H9 (cell line): ENCODE measurements at regions not wholly inside any gene's neighbourhood (a gene's known extent, or its start where the extent isn't known, plus 50 kb on each side); places are given as distances from the start of the nearest gene placed in this dataset.

Experiments used
- DNase-seq: peaks from one replicate; pipeline ENCODE4 v3.0.0-alpha.2; 2017
- H2AFZ ChIP-seq: one replicate; pipeline ENCODE4 v1.6.1; 2013; ENCODE audit warnings: mild to moderate bottlenecking, low read length, control low read depth, moderate library complexity
- H2AK5ac ChIP-seq: 2 replicates; pipeline ENCODE4 v1.6.1; 2013; ENCODE audit warnings: low read length, control low read depth, mixed read lengths; ENCODE audit not compliant: insufficient read length
- H2BK120ac ChIP-seq: one replicate; pipeline ENCODE4 v1.6.1; 2013; ENCODE audit warnings: low read depth, mild to moderate bottlenecking, low read length, control low read depth, inconsistent platforms; ENCODE audit not compliant: poor library complexity, severe bottlenecking
- H2BK12ac ChIP-seq: 2 replicates; pipeline ENCODE4 v1.6.1; 2013; ENCODE audit warnings: low read length, control low read depth, mixed read lengths, low read depth; ENCODE audit not compliant: insufficient read length
- H2BK15ac ChIP-seq: 2 replicates; pipeline ENCODE4 v1.6.1; 2013; ENCODE audit warnings: low read depth, low read length, control low read depth
- H2BK20ac ChIP-seq: one replicate; pipeline ENCODE4 v1.6.1; 2013; ENCODE audit warnings: low read depth, mild to moderate bottlenecking, low read length, control low read depth, inconsistent platforms; ENCODE audit not compliant: poor library complexity, severe bottlenecking
- H2BK5ac ChIP-seq: 2 replicates; pipeline ENCODE4 v1.6.1; 2013; ENCODE audit warnings: low read length, control low read depth, mixed read lengths; ENCODE audit not compliant: insufficient read length
- H3K14ac ChIP-seq: 2 replicates; pipeline ENCODE4 v1.6.1; 2013; ENCODE audit warnings: low read length, control low read depth; ENCODE audit not compliant: insufficient read depth
- H3K18ac ChIP-seq: 2 replicates; pipeline ENCODE4 v1.6.1; 2013; ENCODE audit warnings: low read depth, mild to moderate bottlenecking, mixed read lengths, low read length, control low read depth; ENCODE audit not compliant: insufficient read length
- H3K23ac ChIP-seq: 2 replicates; pipeline ENCODE4 v1.6.1; 2013; ENCODE audit warnings: low read length, control low read depth, mixed read lengths, low read depth; ENCODE audit not compliant: insufficient read length
- H3K23me2 ChIP-seq: 2 replicates; pipeline ENCODE4 v1.6.1; 2013; ENCODE audit warnings: low read depth, mild to moderate bottlenecking, mixed read lengths, low read length, control low read depth; ENCODE audit not compliant: insufficient read length, poor library complexity, severe bottlenecking
- H3K27ac ChIP-seq: 2 replicates; pipeline ENCODE4 v1.5.1; 2013; ENCODE audit warnings: low read length, control low read depth, mixed read lengths, low read depth; ENCODE audit not compliant: insufficient read length
- H3K27me3 ChIP-seq: 2 replicates; pipeline ENCODE4 v1.6.1; 2013; ENCODE audit warnings: low read length, control low read depth, inconsistent platforms; ENCODE audit not compliant: insufficient read depth
- H3K4ac ChIP-seq: 2 replicates; pipeline ENCODE4 v1.6.1; 2013; ENCODE audit warnings: low read depth, mild to moderate bottlenecking, control low read depth, inconsistent platforms, low read length, moderate library complexity
- H3K4me1 ChIP-seq: 2 replicates; pipeline ENCODE4 v1.6.1; 2013; ENCODE audit warnings: low read length, control low read depth, inconsistent platforms; ENCODE audit not compliant: insufficient read depth
- H3K4me2 ChIP-seq: 2 replicates; pipeline ENCODE4 v1.6.1; 2013; ENCODE audit warnings: low read length, control low read depth, mixed read lengths; ENCODE audit not compliant: insufficient read length, insufficient read depth
- H3K56ac ChIP-seq: 2 replicates; pipeline ENCODE4 v1.6.1; 2013; ENCODE audit warnings: low read depth, mild to moderate bottlenecking, mixed read lengths, low read length, control low read depth; ENCODE audit not compliant: insufficient read length
- H3K79me1 ChIP-seq: 2 replicates; pipeline ENCODE4 v1.6.1; 2013; ENCODE audit warnings: low read depth, mild to moderate bottlenecking, moderate library complexity, low read length, control low read depth, inconsistent platforms; ENCODE audit not compliant: insufficient read depth, poor library complexity, severe bottlenecking
- H3K79me2 ChIP-seq: 2 replicates; pipeline ENCODE4 v1.6.1; 2013; ENCODE audit warnings: low read length, control low read depth, inconsistent platforms; ENCODE audit not compliant: insufficient read depth
- H3K9ac ChIP-seq: 2 replicates; pipeline ENCODE4 v1.6.1; 2013; ENCODE audit warnings: low read length, control low read depth, mixed read lengths; ENCODE audit not compliant: insufficient read length; ENCODE audit errors: extremely low read depth
- H3K9me3 ChIP-seq: one replicate; pipeline ENCODE4 v1.6.1; 2013; ENCODE audit warnings: low read depth, low read length, inconsistent platforms; ENCODE audit not compliant: control insufficient read depth
- H3T11ph ChIP-seq: one replicate; pipeline ENCODE4 v1.6.1; 2013; ENCODE audit warnings: mild to moderate bottlenecking, low read length, control low read depth, inconsistent platforms
- H4K20me1 ChIP-seq: one replicate; pipeline ENCODE4 v1.6.1; 2013; ENCODE audit not compliant: control insufficient read depth, insufficient read length, insufficient read depth
- H4K5ac ChIP-seq: 2 replicates; pipeline ENCODE4 v1.6.1; 2013; ENCODE audit warnings: low read depth, mild to moderate bottlenecking, mixed read lengths, low read length, control low read depth; ENCODE audit not compliant: insufficient read length
- H4K8ac ChIP-seq: replicated peaks from 2 replicates; pipeline ENCODE4 v1.6.1; 2013; ENCODE audit warnings: low read length, control low read depth, mixed read lengths, low read depth; ENCODE audit not compliant: insufficient read length
- H4K91ac ChIP-seq: 2 replicates; pipeline ENCODE4 v1.6.1; 2013; ENCODE audit warnings: low read depth, mild to moderate bottlenecking, moderate library complexity, mixed read lengths, low read length, control low read depth; ENCODE audit not compliant: insufficient read length
- H3K27ac Mint-ChIP-seq, 3 experiments: 2 replicates in 2 of 3; 3 replicates in 1 of 3; pipeline ENCODE4 v1.8.0; 2020 to 2021; ENCODE audit warnings: mixed read lengths in 3 of 3, mild to moderate bottlenecking in 1 of 3, moderate library complexity in 1 of 3
- H3K27me3 Mint-ChIP-seq: 2 replicates; pipeline ENCODE4 v1.8.0; 2021; ENCODE audit warnings: low read depth, mild to moderate bottlenecking, moderate library complexity, mixed read lengths
- H3K36me3 Mint-ChIP-seq, 3 experiments: 2 replicates in 2 of 3; 3 replicates in 1 of 3; pipeline ENCODE4 v1.8.0; 2020 to 2021; ENCODE audit warnings: low read depth in 3 of 3, mixed read lengths in 3 of 3; ENCODE audit not compliant: insufficient read depth in 1 of 3
- H3K4me1 Mint-ChIP-seq, 2 experiments: 2 replicates each; pipeline ENCODE4 v1.8.0; 2020; ENCODE audit warnings: mixed read lengths in 2 of 2
- H3K4me3 Mint-ChIP-seq, 2 experiments: 2 replicates in 1 of 2; 3 replicates in 1 of 2; pipeline ENCODE4 v1.8.0; 2020 to 2021; ENCODE audit warnings: mild to moderate bottlenecking in 2 of 2, mixed read lengths in 2 of 2, moderate library complexity in 1 of 2
- H3K9me3 Mint-ChIP-seq, 2 experiments: 2 replicates in 1 of 2; 3 replicates in 1 of 2; pipeline ENCODE4 v1.8.0; 2020; ENCODE audit warnings: mild to moderate bottlenecking in 2 of 2, mixed read lengths in 2 of 2, moderate library complexity in 1 of 2
- WGBS: extraction: QIAGEN DNeasy Blood & Tissue Kit; methylation state at CpG from one replicate; pipeline ENCODE4 v1.1.7; 2013; ENCODE audit warnings: missing lambda C conversion rate, low lambda C conversion rate, mixed read lengths; ENCODE audit not compliant: insufficient read length; ENCODE audit errors: extremely low coverage; 5-methylcytosine and 5-hydroxymethylcytosine counted together
- TF ChIP-seq, protein P1 (sequence below): fragments of 200-600 bp; sonication (generic); conservative IDR thresholded peaks from 3 replicates; pipeline ENCODE4 v1.8.0; 2021; ENCODE audit warnings: antibody characterized with exemption, mild to moderate bottlenecking

DNA sequence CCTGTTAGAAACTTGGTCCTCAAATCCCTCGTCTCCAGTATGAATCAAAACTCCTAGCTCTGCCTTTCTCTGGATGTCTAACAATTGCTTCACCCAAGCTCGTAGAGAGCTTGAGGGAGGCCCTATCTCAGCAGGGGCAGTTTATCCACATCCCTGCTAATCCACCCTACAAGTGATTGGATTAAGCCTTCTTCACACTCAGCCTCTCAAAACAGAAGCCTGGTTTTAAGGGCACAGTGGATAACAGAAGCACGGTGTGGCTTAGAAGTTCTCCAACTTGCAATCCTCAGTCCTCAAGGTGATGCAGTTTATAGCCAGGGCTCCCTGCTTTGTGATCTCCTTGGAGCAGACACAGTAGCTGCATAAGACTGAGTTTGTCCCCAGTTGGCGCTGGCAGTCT lies 383.9 kb downstream of the KIF16B start:
- H2BK12ac ChIP-seq, result no peak overlapping the region
- DNase-seq, result no peak
- H3K27me3 ChIP-seq, result no peaks in the 10 kb centered on the region

More for the DNA sequence above, 383.9 kb downstream of the KIF16B start:
- Histone ChIP-seq H4K8ac (no peak overlapping the region), H2AK5ac (no peak overlapping the region), H3K18ac (no peak overlapping the region), H2BK15ac (no peak overlapping the region), H2BK20ac (no peak overlapping the region), H2BK5ac (no peak overlapping the region), H3K4me1 (no peaks in the 10 kb centered on the region), H4K20me1 (no peaks in the 10 kb centered on the region), H3K4me2 (no peak overlapping the region), H3K79me2 (no peaks in the 10 kb centered on the region), H3K23ac (no peak overlapping the region), H3K23me2 (no peaks in the 10 kb centered on the region), H3K9me3 (peaks cover 14% of the 10 kb centered on the region), H4K91ac (no peak overlapping the region), H4K5ac (no peak overlapping the region), H3K79me1 (no peaks in the 10 kb centered on the region), H2AFZ (no peak overlapping the region), H3K56ac (no peak overlapping the region), H3K14ac (no peak overlapping the region), H3K9ac (no peak overlapping the region), H3T11ph (no peak overlapping the region), H3K27ac (no peak overlapping the region), H2BK120ac (no peak overlapping the region), H3K4ac (no peak overlapping the region)
- Mint-ChIP-seq H3K4me1 (peaks cover 10 to 14% of the 10 kb centered on the region in 2 experiments), H3K27me3 (peaks cover 2% of the 10 kb centered on the region; the same call in 1 of the 2 replicates), H3K4me3 (no peak overlapping the region), H3K9me3 (peaks cover 0 to 3% of the 10 kb centered on the region in 2 experiments; a peak in 1 of 5 replicates), H3K36me3 (no peaks in the 10 kb centered on the region; a peak in 1 of 7 replicates), H3K27ac (no peak overlapping the region)
- TF ChIP-seq, protein P1, sequence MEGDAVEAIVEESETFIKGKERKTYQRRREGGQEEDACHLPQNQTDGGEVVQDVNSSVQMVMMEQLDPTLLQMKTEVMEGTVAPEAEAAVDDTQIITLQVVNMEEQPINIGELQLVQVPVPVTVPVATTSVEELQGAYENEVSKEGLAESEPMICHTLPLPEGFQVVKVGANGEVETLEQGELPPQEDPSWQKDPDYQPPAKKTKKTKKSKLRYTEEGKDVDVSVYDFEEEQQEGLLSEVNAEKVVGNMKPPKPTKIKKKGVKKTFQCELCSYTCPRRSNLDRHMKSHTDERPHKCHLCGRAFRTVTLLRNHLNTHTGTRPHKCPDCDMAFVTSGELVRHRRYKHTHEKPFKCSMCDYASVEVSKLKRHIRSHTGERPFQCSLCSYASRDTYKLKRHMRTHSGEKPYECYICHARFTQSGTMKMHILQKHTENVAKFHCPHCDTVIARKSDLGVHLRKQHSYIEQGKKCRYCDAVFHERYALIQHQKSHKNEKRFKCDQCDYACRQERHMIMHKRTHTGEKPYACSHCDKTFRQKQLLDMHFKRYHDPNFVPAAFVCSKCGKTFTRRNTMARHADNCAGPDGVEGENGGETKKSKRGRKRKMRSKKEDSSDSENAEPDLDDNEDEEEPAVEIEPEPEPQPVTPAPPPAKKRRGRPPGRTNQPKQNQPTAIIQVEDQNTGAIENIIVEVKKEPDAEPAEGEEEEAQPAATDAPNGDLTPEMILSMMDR, result no peak
- WGBS, result no CpG with 5 or more reads among the region's 4 CpGs
